ENCODE measurements at regions not wholly inside any gene's neighbourhood (a gene's known extent, or its start where the extent isn't known, plus 50 kb on each side); places are given as distances from the start of the nearest gene placed in this dataset.

GRCh38 chr18:2035056-2035455, 536.2 kb downstream of the METTL4 start:
- no peak overlapping the region for H3K4me3 ChIP-seq (ENCODE audit: low read depth, low read length)
- no peak for TF ChIP-seq CTCF (IDR thresholded peaks at IDR 0.05; ENCODE audit: borderline replicate concordance, insufficient read depth, low read depth, low read length)

- H3K4me3 ChIP-seq (ENCODE audit: low read depth, low read length), result no peak overlapping the region
- TF ChIP-seq CTCF (IDR thresholded peaks at IDR 0.05; ENCODE audit: borderline replicate concordance, insufficient read depth, low read depth, low read length), result no peak
These were observed 535.2 kb downstream of the METTL4 start for GRCh38 chr18:2036086-2036485.

- no peak overlapping the region for H3K4me3 ChIP-seq (ENCODE audit: low read depth, low read length)
- no peak for TF ChIP-seq CTCF (IDR thresholded peaks at IDR 0.05; ENCODE audit: borderline replicate concordance, insufficient read depth, low read depth, low read length)
These were observed 531.0 kb downstream of the METTL4 start for GRCh38 chr18:2040279-2040678.

GRCh38 chr18:2049986-2050385, 521.3 kb downstream of the METTL4 start:
- H3K4me3 ChIP-seq (ENCODE audit: low read depth, low read length), result no peak overlapping the region
- no peak for TF ChIP-seq CTCF (IDR thresholded peaks at IDR 0.05; ENCODE audit: borderline replicate concordance, insufficient read depth, low read depth, low read length)

- no peak for TF ChIP-seq CTCF (IDR thresholded peaks at IDR 0.05; ENCODE audit: borderline replicate concordance, insufficient read depth, low read depth, low read length)
- no peak overlapping the region for H3K4me3 ChIP-seq (ENCODE audit: low read depth, low read length)
These were observed 520.6 kb downstream of the METTL4 start for GRCh38 chr18:2050702-2051201.

- H3K4me3 ChIP-seq (ENCODE audit: low read depth, low read length), result no peak overlapping the region
- TF ChIP-seq CTCF (IDR thresholded peaks at IDR 0.05; ENCODE audit: borderline replicate concordance, insufficient read depth, low read depth, low read length), result no peak
These were observed 517.7 kb downstream of the METTL4 start for GRCh38 chr18:2053490-2054089.

- H3K4me3 ChIP-seq (ENCODE audit: low read depth, low read length), result no peak overlapping the region
- TF ChIP-seq CTCF (IDR thresholded peaks at IDR 0.05; ENCODE audit: borderline replicate concordance, insufficient read depth, low read depth, low read length), result no peak
These were observed 512.0 kb downstream of the METTL4 start for GRCh38 chr18:2059336-2059735.

All from GM12875 (cell line).